ENCODE measurements at regions not wholly inside any gene's neighbourhood (a gene's known extent, or its start where the extent isn't known, plus 50 kb on each side); places are given as distances from the start of the nearest gene placed in this dataset.

- peak; percentile 44; the same call in 1 of the 2 replicates for TF ChIP-seq MGA (IDR thresholded peaks at IDR 0.05)
- TF ChIP-seq POLR2A (conservative IDR thresholded peaks at IDR 0.05) = no peak
- no peak for TF ChIP-seq E2F1 (CRISPR knock-in tag; IDR thresholded peaks at IDR 0.05)
- no peak for TF ChIP-seq PREB (CRISPR knock-in tag; IDR thresholded peaks at IDR 0.05)
- TF ChIP-seq GABPB1 (CRISPR knock-in tag; IDR thresholded peaks at IDR 0.05) = no peak; the same call in 1 of the 2 replicates
- TF ChIP-seq MAFF (IDR thresholded peaks at IDR 0.05; ENCODE audit: low read length) = no peak
- no peak for TF ChIP-seq SNIP1 (IDR thresholded peaks at IDR 0.05; ENCODE audit: low read depth)
- no peak for TF ChIP-seq SNAPC5 (CRISPR knock-in tag; IDR thresholded peaks at IDR 0.05)
- no peak for TF ChIP-seq MAFK (IDR thresholded peaks at IDR 0.05; ENCODE audit: low read length)
- no peak for TF ChIP-seq DDX20 (tag; IDR thresholded peaks at IDR 0.05; ENCODE audit: low read depth)
- no peak for TF ChIP-seq SP2 (IDR thresholded peaks at IDR 0.05; ENCODE audit: extremely low read depth, low read depth, low read length, poor library complexity, severe bottlenecking)
- TF ChIP-seq U2AF1 (optimal IDR thresholded peaks at IDR 0.05; ENCODE audit: low read depth, low read length) = no peak
- no peak for TF ChIP-seq ZNF41 (CRISPR knock-in tag; conservative IDR thresholded peaks at IDR 0.05)
- TF ChIP-seq NR2C2 (CRISPR knock-in tag; IDR thresholded peaks at IDR 0.05) = no peak
- no peak for TF ChIP-seq NR2C2 (tag; IDR thresholded peaks at IDR 0.05)
- TF ChIP-seq TCFL5 (CRISPR knock-in tag; conservative IDR thresholded peaks at IDR 0.05) = no peak
Measured at GRCh38 chr20:22684763-22685443, 100.5 kb upstream of the FOXA2 start (continued).

Measured in K562 (cell line).